HG03108 (cell line): ENCODE measurements at regions not wholly inside any gene's neighbourhood (a gene's known extent, or its start where the extent isn't known, plus 50 kb on each side); places are given as distances from the start of the nearest gene placed in this dataset.

ENCODE experiments used
- ATAC-seq: cut with Tn5 transposase; IDR thresholded peaks from one replicate; pipeline ENCODE4 v1.9.1; 2021; ENCODE audit warnings: moderate library complexity; ENCODE audit not compliant: unreplicated experiment

- ATAC-seq: no peak
Observed at GRCh38 chr13:72039126-72039525, 172.1 kb upstream of the DACH1 start.

- no peak for ATAC-seq
Observed at GRCh38 chr13:72029981-72030380, 163.0 kb upstream of the DACH1 start.

GRCh38 chr13:72025836-72026235, 158.8 kb upstream of the DACH1 start:
- no peak for ATAC-seq

- ATAC-seq: no peak
Observed at GRCh38 chr13:72023895-72024294, 156.9 kb upstream of the DACH1 start.

GRCh38 chr13:72005455-72005854, 138.5 kb upstream of the DACH1 start:
- ATAC-seq: no peak

GRCh38 chr13:72004784-72005374, 137.9 kb upstream of the DACH1 start:
- ATAC-seq: no peak

- ATAC-seq: no peak
Observed at GRCh38 chr13:72004246-72004645, 137.2 kb upstream of the DACH1 start.

GRCh38 chr13:71998223-71998622, 131.2 kb upstream of the DACH1 start:
- ATAC-seq: no peak

- ATAC-seq: no peak
Observed at GRCh38 chr13:71979616-71980015, 112.6 kb upstream of the DACH1 start.

GRCh38 chr13:71977028-71977427, 110.0 kb upstream of the DACH1 start:
- ATAC-seq: no peak

GRCh38 chr13:71967990-71968389, 101.0 kb upstream of the DACH1 start:
- ATAC-seq: no peak

- no peak for ATAC-seq
Observed at GRCh38 chr13:71964491-71965100, 97.6 kb upstream of the DACH1 start.

GRCh38 chr13:71962735-71963134, 95.7 kb upstream of the DACH1 start:
- ATAC-seq: no peak

- ATAC-seq: no peak
Observed at GRCh38 chr13:71962126-71962525, 95.1 kb upstream of the DACH1 start.

GRCh38 chr13:71949441-71949840, 82.4 kb upstream of the DACH1 start:
- ATAC-seq: no peak

- ATAC-seq: no peak
Observed at GRCh38 chr13:71939186-71939585, 72.2 kb upstream of the DACH1 start.

- ATAC-seq: no peak
Observed at GRCh38 chr13:71935166-71935840, 68.3 kb upstream of the DACH1 start.

- ATAC-seq: no peak
Observed at GRCh38 chr13:71924931-71925330, 57.9 kb upstream of the DACH1 start.

- ATAC-seq: no peak
Observed at GRCh38 chr13:71922194-71922593, 55.2 kb upstream of the DACH1 start.
